GM12878 (cell line): ENCODE measurements at regions not wholly inside any gene's neighbourhood (a gene's known extent, or its start where the extent isn't known, plus 50 kb on each side); places are given as distances from the start of the nearest gene placed in this dataset.

ENCODE experiments used
- ATAC-seq: fragments of 200-7000 bp; cut with Tn5 transposase; 3 replicates; pipeline ENCODE4 v1.9.1; 2020; ENCODE audit warnings: mild to moderate bottlenecking, moderate library complexity
- BruUV-seq: library from RNA; stranded (reverse); fragments of 400-500 nt; replicated peaks from 2 replicates; lab custom pipeline; 2021; lab: Mats Ljungman, UMichigan
- CTCF ChIA-PET: fragments of 300-600 bp; sonication (Branson Sonifier 250); formaldehyde crosslinking; extraction: SDS; loops from one replicate; lab custom pipeline; 2021; ENCODE audit warnings: inconsistent platforms; lab: Yijun Ruan, JAX
- POLR2A ChIA-PET: fragments of 350-600 bp; formaldehyde crosslinking; extraction: SDS; loops from one replicate; lab custom pipeline; 2021; ENCODE audit warnings: inconsistent platforms; lab: Charles Lee
- RAD21 ChIA-PET: fragments of 300-600 bp; sonication (Branson Sonifier 250); formaldehyde crosslinking; loops from one replicate; lab custom pipeline; 2023; ENCODE audit warnings: antibody characterized with exemption; ENCODE audit not compliant: unreplicated experiment; lab: Charles Lee
- SMC1A ChIA-PET: fragments of 300-600 bp; sonication (Branson Sonifier 250); formaldehyde crosslinking; loops from one replicate; lab custom pipeline; 2023; ENCODE audit not compliant: unreplicated experiment, uncharacterized antibody; lab: Charles Lee
- DNase-seq: peaks from one replicate; pipeline ENCODE4 v3.0.0-alpha.2; 2011; ENCODE audit warnings: low read depth, low spot score
- FAIRE-seq: peaks from 3 replicates; lab custom pipeline; 2011; peaks lifted over from hg19 to GRCh38; lab: Jason Lieb, UNC
- H2AFZ ChIP-seq: 2 replicates; pipeline ENCODE4 v1.6.0; 2011; ENCODE audit warnings: low read depth, low read length, control low read depth; ENCODE audit not compliant: control insufficient read depth
- H3K27ac ChIP-seq: 2 replicates; pipeline ENCODE4 v1.5.1; 2011; ENCODE audit warnings: control low read depth; ENCODE audit not compliant: control insufficient read depth, insufficient read depth
- H3K27me3 ChIP-seq, 2 experiments: replicated peaks in 1 of 2; 2 replicates each; pipeline versions ENCODE4 v1.6.0 to v1.6.1; 2011; ENCODE audit warnings: low read length in 1 of 2; ENCODE audit not compliant: control insufficient read depth in 2 of 2, insufficient read depth in 2 of 2
- H3K36me3 ChIP-seq, 2 experiments: 2 replicates each; pipeline ENCODE4 v1.5.1; 2011; ENCODE audit warnings: low read length in 1 of 2; ENCODE audit not compliant: control insufficient read depth in 2 of 2, insufficient read depth in 2 of 2
- H3K4me1 ChIP-seq: 2 replicates; pipeline ENCODE4 v1.6.1; 2011; ENCODE audit warnings: mild to moderate bottlenecking, low read length, moderate library complexity, mixed read lengths; ENCODE audit not compliant: control insufficient read depth, insufficient read depth
- H3K4me2 ChIP-seq: 2 replicates; pipeline ENCODE4 v1.6.0; 2011; ENCODE audit warnings: control low read depth; ENCODE audit not compliant: control insufficient read depth, insufficient read depth
- H3K4me3 ChIP-seq: fragments of 200-600 bp; sonication (generic); 2 replicates; pipeline ENCODE4 v1.5.1; 2016
- H3K79me2 ChIP-seq: 2 replicates; pipeline ENCODE4 v1.6.0; 2011; ENCODE audit warnings: low read length; ENCODE audit not compliant: control insufficient read depth, insufficient read depth
- H3K9ac ChIP-seq: 2 replicates; pipeline ENCODE4 v1.8.0; 2011; ENCODE audit warnings: low read length, control low read depth, mixed read lengths; ENCODE audit not compliant: control insufficient read depth, insufficient read depth
- H3K9me3 ChIP-seq: replicated peaks from 3 replicates; pipeline ENCODE4 v1.5.1; 2011; ENCODE audit warnings: mild to moderate bottlenecking, low read length; ENCODE audit not compliant: control insufficient read depth, insufficient read depth
- H4K20me1 ChIP-seq: 2 replicates; pipeline ENCODE4 v1.6.0; 2011; ENCODE audit not compliant: control insufficient read depth, insufficient read depth
- BCL3 ChIP-seq: IDR thresholded peaks from 2 replicates; pipeline ENCODE4 v1.6.1; 2011; ENCODE audit warnings: borderline replicate concordance, low read depth, mild to moderate bottlenecking, moderate library complexity, low read length; ENCODE audit not compliant: insufficient read depth, poor library complexity, severe bottlenecking
- BHLHE40 ChIP-seq, 2 experiments: fragments of 450-650 bp in 1 of 2; IDR thresholded peaks; 2 replicates each; pipeline ENCODE4 v1.6.1; 2011 to 2017; ENCODE audit warnings: low read depth in 2 of 2, borderline replicate concordance in 1 of 2, improper control_type of control experiment in 1 of 2, low read length in 1 of 2, mild to moderate bottlenecking in 1 of 2
- CREB1 ChIP-seq: IDR thresholded peaks from 2 replicates; pipeline ENCODE4 v1.6.1; 2012; ENCODE audit warnings: low read depth, mild to moderate bottlenecking, inconsistent platforms
- EP300 ChIP-seq, 2 experiments: fragments of 150-350 bp in 1 of 2; IDR thresholded peaks; 2 replicates each; pipeline ENCODE4 v1.6.1; 2011 to 2012; ENCODE audit warnings: low read depth in 2 of 2, low read length in 2 of 2, borderline replicate concordance in 1 of 2, improper control_type of control experiment in 1 of 2, inconsistent platforms in 1 of 2; ENCODE audit not compliant: control insufficient read depth in 1 of 2
- ETV6 ChIP-seq, 2 experiments: fragments of 450-650 bp in 1 of 2; IDR thresholded peaks in 1 of 2; conservative IDR thresholded peaks in 1 of 2; 2 replicates each; pipeline ENCODE4 v1.6.1; 2014; ENCODE audit warnings: antibody characterized with exemption in 1 of 2, borderline replicate concordance in 1 of 2, low read depth in 1 of 2, mild to moderate bottlenecking in 1 of 2, moderate library complexity in 1 of 2
- MEF2B ChIP-seq: fragments of 450-650 bp; IDR thresholded peaks from 2 replicates; pipeline ENCODE4 v1.6.1; 2018; ENCODE audit warnings: mild to moderate bottlenecking, moderate library complexity; ENCODE audit not compliant: partially characterized antibody, poor library complexity, severe bottlenecking
- MTA2 ChIP-seq: fragments of 450-650 bp; IDR thresholded peaks from 2 replicates; pipeline ENCODE4 v1.6.1; 2016; ENCODE audit warnings: low read depth, mild to moderate bottlenecking, moderate library complexity
- NFYB ChIP-seq: IDR thresholded peaks from 2 replicates; pipeline ENCODE4 v1.6.1; 2011; ENCODE audit warnings: low read depth, mild to moderate bottlenecking, low read length, improper control_type of control experiment, moderate library complexity; ENCODE audit not compliant: insufficient read depth
- NKRF ChIP-seq: fragments of 450-650 bp; conservative IDR thresholded peaks from 2 replicates; pipeline ENCODE4 v1.6.1; 2017; ENCODE audit warnings: mild to moderate bottlenecking, moderate library complexity
- SIX5 ChIP-seq: IDR thresholded peaks from 2 replicates; pipeline ENCODE4 v1.6.1; 2011; ENCODE audit warnings: mild to moderate bottlenecking, low read depth, low read length, moderate library complexity; ENCODE audit not compliant: severe bottlenecking
- SREBF2 ChIP-seq: IDR thresholded peaks from 2 replicates; pipeline ENCODE4 v1.6.1; 2012; ENCODE audit warnings: mild to moderate bottlenecking, low read length
- USF2 ChIP-seq: IDR thresholded peaks from 2 replicates; pipeline ENCODE4 v1.6.1; 2011; ENCODE audit warnings: low read depth, low read length, improper control_type of control experiment, borderline replicate concordance
- WGBS: methylation state at CpG from one replicate; pipeline ENCODE4 v1.1.6; 2016; ENCODE audit warnings: low lambda C conversion rate; ENCODE audit not compliant: insufficient replicate concordance, insufficient coverage; ENCODE audit errors: missing lambda C conversion rate; 5-methylcytosine and 5-hydroxymethylcytosine counted together
- in situ Hi-C: fragments of 300-500 bp; cut with MboI; formaldehyde crosslinking; loops from 9 replicates; pipeline ENCODE4 v1.14.3; 2018; ENCODE audit warnings: mixed read lengths
- intact Hi-C: fragments of 100-400 bp; cut with micrococcal nuclease; formaldehyde crosslinking; loops from one replicate; pipeline ENCODE4 v1.14.2; 2022; ENCODE audit not compliant: unreplicated experiment

DNA sequence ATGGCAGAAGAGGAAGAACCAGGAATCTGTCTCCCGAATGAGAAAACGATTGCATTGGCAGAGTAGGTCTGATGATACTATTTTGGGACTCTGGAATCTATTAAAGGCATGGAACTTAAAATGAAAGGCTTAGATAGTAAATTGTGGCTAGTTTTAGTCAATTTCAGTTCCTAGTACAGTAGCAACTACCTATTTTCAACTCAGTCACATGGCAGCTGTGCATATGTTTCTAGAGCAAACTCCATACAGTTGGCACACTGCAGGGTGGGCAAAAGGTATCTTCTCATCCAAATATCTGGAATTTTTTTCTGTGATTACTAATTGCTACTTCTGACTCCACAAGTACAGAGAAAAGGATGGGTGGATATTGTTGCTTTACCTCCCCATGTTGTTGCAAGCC lies 663.6 kb downstream of the PCDH7 start:
- RAD21 ChIA-PET = no interaction called here
- no TSS peak for BruUV-seq
- Histone ChIP-seq H3K9ac (no peak overlapping the region), H3K4me1 (no peaks in the 10 kb centered on the region), H3K27me3 (no peaks in the 10 kb centered on the region), H3K9me3 (no peaks in the 10 kb centered on the region), H3K27ac (no peak overlapping the region), H3K36me3 (no peaks in the 10 kb centered on the region), H3K79me2 (no peaks in the 10 kb centered on the region), H3K4me2 (no peak overlapping the region), H4K20me1 (no peaks in the 10 kb centered on the region), H2AFZ (no peak overlapping the region), H3K4me3 (no peak overlapping the region)
- TF ChIP-seq MTA2 (no peak), NFYB (no peak), SIX5 (no peak), BHLHE40 (IDR thresholded peaks at IDR 0.05; ENCODE audit: borderline replicate concordance in 1 of 2, low read depth in 2 of 2, low read length in 1 of 2) (no peak), EP300 (IDR thresholded peaks at IDR 0.05; ENCODE audit: borderline replicate concordance in 1 of 2, control insufficient read depth in 1 of 2, low read depth in 2 of 2, low read length in 2 of 2) (no peak), BCL3 (no peak), CREB1 (no peak), NKRF (no peak), USF2 (no peak), SREBF2 (no peak), MEF2B (no peak), ETV6 (conservative IDR thresholded peaks at IDR 0.05 in 1 of 2, IDR thresholded peaks at IDR 0.05 in 1 of 2; ENCODE audit: borderline replicate concordance in 1 of 2, low read depth in 1 of 2) (no peak)
- in situ Hi-C loops = no loop called here
- SMC1A ChIA-PET = no interaction called here
- CTCF ChIA-PET = no interaction called here
- intact Hi-C loops = no loop called here
- 9% methylated on average over 2 of the region's 2 CpGs for WGBS
- ATAC-seq = no peak
- POLR2A ChIA-PET = no interaction called here
- FAIRE-seq = no peak
- DNase-seq = no peak
